GM19328 (cell line): ENCODE measurements at regions not wholly inside any gene's neighbourhood (a gene's known extent, or its start where the extent isn't known, plus 50 kb on each side); places are given as distances from the start of the nearest gene placed in this dataset.

Experiments
- ATAC-seq: cut with Tn5 transposase; IDR thresholded peaks from one replicate; pipeline ENCODE4 v1.9.1; 2021; ENCODE audit warnings: mild to moderate bottlenecking, moderate library complexity; ENCODE audit not compliant: unreplicated experiment

DNA sequence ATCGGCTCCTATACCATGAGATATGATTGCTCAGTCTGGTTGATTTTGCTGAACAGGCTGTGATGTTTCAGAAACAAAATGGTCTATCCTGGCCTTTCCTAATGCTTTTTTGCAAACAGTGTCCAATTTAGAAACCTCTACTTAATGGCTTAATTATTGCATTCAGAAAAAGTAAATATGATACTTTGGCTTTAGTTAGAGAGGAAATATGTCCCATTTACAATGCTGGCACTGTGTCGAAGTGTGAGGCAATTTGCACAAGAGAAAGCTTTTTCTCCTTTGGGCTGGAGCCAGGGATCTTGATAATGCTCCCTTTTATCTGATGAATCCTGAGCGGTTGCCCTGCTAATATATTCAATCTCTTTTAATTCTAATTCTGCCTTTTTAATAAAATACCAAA is 418.9 kb downstream of the EPHA4 start:
- ATAC-seq = no peak

DNA sequence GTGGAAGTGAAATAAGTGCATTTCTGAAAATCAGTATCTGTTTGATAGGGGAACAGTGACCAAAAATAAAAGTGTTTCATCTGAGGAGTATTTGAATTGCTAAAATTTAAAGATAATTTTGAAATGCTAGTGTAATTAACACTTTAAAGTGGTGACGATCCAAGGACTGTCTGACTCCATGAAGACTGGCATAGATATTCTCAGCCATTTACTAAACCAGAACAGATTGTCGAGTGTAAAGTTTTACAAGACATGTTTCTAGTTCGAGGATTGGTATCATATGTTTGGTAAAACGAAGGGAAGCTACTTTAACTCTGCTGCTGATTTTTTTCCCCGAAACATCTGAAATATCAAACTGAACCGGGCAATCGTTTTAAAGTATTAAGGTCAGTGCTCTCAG is 417.9 kb downstream of the EPHA4 start:
- no peak for ATAC-seq

DNA sequence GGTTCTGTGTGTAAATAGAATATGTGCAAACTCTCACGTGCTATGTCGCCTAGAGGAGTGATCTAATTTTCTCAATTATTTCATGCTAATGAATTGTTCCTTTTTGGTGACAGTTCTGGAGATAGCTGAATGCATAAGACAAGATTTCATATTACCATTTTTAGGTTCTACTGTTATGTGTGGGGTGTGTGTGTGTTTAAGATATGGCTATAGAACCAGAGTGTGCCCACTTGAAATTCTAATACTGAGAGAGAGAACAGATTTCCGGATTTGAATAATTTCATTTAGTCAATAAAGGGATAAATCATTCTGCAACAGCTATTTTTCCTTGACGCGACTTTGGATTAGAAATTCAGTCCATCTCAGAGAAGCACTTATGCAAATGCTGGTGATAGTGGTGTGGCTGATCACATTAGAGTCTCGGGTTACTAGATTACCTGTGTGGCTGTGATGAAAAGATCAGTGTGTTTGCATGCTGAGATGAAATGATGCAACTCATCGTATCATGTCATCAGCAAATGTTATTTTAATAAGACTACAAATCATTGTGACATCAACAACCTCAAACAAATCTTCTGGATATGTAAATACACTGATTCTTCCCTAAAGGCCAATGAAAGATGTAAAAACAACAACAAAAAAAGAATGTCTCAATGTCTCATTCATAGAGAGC is 415.9 kb downstream of the EPHA4 start:
- no peak for ATAC-seq

DNA sequence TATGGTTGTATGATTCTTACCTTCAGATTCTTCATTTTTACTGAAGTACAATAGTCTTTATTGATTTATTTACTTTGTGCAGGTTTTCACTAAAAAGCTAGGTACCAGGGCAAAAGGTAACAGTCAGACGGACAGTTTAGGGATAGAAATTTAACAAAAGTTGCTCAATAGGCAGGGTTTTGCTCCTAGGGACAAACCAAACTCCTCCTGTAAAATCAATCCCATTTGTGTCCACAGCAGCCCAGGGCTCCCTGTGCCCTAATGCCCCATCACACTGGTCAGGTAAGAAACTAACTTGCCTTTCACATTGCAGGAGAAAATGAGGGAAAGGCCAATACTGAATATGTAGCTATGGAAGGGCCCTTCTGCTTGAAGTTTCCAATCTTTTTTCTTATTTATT is 410.9 kb downstream of the EPHA4 start:
- no peak for ATAC-seq

DNA sequence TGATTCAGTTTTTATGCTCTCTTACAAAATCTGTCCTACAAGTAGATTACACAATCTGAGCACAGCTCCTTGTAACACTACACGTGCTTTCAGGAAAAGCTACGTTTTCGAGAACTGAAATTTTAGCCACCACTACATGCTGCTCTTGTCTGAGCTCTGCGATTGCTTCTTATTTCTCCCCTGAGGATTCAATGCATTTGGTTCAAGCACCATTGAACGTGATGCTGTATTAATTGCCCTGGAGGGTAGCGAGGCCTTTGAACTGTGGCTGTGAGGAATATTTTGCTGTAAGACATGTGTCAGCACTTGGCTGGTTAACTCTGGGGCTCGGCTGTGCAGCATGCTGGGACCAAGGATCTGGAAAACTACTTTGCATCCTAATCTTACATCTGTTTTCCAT is 405.8 kb downstream of the EPHA4 start:
- ATAC-seq = no peak

DNA sequence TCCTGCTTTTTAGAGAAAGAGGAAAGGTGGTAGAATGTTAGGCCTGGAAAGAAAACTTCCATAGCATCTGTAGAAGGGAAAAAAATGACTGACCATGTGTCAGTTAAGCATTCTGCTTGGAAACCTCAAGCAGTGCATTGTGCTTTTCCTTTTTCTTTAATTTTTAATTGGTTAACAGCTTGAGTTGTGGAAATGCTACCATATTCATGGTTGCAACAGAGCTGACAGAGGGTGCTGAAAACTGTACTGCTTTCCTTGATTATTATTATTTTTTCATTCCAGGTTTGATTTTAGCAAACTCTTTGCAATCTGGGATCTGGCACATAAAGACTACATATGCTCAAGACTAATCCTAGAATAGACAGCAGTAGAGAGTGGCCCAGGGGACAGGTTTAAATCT is 404.5 kb downstream of the EPHA4 start:
- ATAC-seq = no peak

DNA sequence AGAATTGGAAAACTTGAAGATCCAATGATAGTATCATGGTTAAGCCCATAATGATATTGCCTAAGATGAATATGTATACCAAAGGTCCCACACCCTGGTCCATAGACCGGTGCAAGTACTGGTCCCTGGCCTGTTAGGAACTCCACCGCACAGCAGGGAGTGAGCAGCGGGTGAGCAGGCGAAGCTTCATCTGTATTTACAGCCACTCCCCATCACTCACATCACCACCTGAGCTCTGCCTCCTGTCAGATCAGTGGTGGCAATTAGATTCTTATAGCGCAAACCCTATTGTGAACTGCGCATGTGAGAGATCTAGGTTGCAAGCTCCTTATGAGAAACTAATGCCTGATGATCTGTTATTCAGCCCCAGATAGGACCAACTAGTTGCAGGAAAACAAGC is 402.4 kb downstream of the EPHA4 start:
- no peak for ATAC-seq

DNA sequence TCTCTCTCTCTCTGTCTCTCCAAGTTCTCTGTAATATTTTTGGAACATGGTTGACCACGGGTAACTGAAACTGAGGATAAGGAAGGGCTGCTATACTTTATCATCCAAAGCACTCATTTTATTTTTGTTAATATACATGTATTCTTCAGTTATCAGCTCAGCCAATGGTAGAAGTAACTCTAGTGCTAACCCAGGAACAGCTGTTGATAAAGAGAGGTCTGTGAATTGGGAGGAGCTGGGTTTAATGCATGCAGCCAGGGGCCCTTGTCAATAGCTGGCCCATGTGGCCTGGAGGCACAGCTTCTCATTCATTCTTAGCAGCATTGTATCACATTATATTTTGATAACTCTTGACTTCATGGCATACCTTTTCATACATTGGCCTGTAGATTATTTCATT is 401.6 kb downstream of the EPHA4 start:
- ATAC-seq = no peak

DNA sequence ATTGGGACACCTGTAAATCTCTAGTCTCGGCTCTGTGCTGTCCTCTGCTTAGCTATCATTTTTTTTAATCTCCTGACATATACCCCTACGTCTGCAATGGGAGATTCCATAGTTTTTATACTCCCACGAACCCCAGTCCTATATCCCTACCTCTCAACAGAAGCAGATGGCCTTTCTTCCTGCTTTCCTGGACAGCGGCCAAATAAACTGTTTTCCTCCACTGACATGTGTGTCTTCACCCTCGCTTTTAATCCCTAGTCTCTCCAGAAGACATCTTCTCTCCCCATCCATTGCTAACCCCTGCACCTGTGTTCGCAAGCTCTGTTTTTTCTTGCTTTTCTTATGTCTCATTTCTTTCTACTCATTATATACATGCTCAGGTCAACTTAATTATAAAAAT is 395.4 kb downstream of the EPHA4 start:
- no peak for ATAC-seq

DNA sequence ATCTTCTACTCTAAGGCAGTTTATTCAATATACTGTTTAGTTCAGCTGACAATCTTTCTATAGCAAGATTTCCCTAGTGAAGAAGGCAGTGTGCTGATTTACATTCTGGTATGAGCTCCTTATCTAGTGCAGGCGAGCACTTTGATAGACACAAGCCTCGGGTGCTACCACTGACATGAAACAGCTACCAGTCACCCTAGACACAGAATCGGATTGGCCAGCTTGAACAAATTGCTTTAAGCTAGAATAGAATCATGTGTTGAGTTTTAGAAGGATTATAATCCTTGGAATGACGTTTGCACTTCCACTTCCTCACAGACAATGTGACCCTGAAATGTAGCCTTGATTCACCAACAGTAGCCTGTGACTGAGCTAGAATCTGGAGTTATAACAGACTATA is 394.0 kb downstream of the EPHA4 start:
- no peak for ATAC-seq

DNA sequence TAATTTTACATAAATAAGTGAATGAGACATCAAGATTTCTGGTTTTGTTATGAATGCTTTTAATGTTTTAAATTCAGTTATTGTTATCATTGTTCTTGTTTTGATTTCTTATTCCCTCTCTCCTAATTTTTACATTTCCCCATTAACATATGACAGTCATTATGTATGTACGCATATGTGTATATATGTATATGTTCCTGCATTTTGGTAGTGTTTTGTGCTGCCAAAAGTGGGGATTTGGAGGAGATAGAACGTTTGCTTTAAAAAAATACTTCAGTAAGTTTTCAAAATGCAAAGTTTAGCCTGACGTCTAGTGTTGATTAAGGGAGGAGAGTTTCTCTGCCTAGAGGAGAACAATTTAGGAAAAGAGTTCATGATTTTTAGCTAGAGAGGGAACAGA is 385.2 kb downstream of the EPHA4 start:
- no peak for ATAC-seq

DNA sequence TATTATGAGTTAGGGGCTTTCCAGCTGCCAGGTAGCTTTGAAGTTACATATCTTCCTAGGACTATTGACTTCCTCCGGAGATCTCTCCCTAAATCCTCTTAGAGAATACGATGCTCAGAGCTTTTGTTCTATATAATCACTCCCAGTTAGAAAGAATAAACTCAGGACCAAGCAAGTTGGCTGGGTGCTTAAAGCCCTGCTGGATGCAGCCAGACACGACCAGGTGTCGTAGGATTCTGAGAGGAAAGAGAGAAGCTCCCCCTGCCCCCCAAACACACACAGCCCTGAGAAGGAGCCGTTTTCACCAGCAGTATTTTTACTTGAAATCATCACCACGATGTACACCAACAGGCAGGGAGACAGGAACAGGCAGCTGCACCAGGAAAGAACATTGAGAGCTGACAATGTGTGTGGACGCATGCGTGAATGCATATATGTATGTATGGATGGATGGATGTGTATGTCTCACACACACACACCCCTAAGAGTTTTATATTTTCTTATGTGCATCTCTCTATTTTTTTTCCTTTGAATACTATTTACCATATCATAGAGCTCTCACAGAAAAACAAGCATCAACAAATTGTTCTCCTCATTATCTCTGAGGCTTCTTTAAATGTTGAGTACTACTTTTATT is 382.6 kb downstream of the EPHA4 start:
- ATAC-seq = no peak

DNA sequence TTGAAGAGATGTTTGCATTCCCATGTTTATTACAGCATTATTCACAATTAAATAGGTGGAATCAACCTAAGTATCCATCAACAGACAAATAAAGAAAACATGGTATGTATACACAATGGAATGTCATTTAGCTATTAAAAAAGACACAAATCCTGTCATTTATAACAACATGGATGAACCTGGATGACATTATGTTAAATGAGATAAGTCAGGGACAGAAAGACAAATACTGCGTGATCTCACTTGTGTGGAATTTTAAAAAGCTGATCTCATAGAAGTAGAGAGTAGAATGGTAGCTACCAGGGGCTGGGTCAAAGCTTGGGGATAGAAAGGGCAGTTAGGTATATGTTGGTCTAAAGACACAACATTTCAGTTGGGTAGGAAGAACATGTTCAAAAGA is 376.3 kb downstream of the EPHA4 start:
- ATAC-seq = no peak

DNA sequence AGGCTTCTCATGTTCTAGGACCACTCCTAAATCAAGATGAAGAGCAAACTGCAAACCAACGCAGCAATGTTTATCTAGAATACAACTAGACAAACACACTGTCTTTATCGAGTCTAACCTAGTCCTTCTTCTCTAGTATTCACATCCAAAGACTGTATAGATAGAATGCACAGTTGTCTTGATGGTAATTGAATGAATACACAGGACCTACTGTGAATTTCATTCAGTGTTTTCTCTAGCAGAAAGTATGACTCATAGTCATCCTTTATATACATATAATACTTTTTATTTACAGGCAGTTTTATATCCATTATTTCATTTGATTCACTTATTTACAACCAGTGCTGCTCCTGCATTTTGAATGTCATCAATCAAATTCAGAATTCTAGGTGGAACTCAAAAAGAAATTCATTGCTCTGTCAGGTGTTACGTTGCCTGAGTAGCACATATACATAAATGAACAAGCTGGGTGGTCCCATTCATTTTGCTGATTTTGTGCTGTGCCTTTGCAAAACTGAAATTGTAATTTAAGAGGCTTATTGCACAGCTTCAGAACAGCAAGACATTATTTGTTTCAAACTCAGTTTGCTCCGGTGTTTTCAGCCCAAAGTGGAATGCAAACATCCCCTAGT is 374.8 kb downstream of the EPHA4 start:
- no peak for ATAC-seq

DNA sequence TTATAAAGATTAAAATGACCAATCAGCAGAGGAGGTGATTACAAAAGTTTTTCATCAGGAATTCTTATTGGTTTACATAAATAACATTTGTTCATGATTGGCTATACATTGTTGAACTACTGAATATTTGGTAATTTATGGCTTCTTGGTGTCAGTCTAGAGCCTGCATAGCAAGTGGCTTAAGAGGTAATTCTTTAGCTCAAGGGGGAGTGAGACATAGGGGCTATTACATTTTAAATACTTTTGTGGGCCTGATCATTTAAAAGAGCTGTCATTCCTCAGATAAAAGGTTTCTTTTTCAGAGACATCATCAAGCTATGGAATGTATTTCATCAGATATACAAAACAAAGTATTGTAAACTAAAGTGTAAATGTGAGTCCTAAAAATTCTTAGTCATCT is 373.8 kb downstream of the EPHA4 start:
- no peak for ATAC-seq

DNA sequence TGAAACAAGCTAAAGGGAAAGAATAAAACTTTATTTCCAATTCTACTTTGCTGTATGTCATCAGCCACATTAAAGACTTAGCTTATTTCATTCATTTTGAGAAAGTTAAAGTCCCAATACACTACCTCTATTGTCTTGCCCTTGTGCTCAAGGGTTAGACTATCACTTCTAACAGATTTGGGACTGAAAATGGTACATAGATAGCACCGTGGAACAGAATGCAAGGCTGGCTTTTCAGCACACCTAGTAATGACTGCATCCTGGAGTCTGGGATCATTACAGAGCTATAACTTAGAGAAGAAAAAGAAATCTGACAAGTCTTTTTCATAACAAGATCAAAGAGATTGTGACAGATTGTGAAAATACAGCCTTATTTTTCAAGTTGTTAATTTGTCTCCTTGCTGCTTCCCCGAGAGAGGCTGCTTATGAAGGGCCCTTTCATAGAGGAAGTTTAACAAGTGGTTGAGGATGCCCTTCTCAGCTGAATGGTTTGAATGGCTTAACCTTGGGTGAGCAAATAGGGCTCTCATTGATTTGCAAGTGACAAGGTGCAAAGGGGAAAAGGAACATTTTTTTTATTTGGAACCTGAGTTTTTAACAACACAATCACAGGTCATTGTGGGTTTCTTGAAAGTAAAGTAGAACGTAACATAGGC is 371.8 kb downstream of the EPHA4 start:
- no peak for ATAC-seq

DNA sequence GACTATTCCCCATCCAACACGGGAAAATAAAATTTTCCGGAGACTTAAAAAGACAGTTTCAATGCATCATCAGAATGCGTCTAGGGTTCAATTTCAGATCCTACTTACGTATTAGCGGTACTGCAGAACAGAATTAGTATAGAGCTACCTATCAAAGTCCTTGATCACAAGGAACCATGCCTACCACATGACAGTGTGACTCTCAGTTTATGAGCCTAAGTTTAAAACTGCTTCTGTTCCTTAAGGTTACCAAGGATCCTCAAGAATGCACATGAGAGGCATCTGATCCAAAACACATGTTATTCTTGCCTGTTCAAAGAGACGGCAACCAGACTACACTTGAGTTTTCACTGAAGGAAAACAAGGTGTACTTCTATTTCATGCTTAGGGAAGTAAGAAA is 369.7 kb downstream of the EPHA4 start:
- no peak for ATAC-seq

DNA sequence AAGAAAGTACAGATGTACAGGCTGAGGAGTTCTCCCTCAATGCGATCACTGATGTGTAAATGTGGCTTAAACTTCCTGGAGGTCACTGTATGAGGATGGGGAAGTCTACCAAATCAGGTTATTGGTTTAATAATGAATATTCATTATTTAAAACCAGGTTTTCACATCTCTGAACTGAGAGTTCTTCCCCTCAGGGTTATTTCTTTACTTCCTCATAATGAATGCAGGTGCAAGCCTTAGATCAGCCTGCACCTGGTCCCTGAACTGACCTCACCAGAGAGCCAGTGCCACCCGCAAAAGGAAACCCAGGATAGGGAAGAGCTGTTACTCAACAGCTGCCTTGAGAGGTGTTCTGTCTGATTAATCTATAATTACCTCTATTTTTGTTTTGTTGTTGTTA is 369.0 kb downstream of the EPHA4 start:
- peak; percentile 78 for ATAC-seq

DNA sequence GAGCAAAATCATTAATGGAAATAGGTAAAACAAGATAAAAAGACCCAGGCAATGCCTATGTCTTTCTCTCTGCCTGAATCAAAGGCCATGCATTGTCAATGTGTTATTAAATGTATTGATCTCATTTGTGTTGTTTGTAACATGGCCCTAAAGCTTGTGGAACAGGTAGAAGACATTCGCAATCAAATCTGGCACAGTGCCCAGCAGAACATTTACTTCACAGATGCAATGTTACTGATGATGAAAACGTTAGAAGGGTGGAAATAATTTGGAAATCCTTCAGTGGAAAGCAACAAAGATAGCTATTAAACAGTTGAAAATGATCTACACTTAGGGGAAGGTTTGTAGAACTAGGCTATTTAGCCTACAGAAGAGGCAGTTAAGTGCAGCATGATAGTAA is 368.2 kb downstream of the EPHA4 start:
- no peak for ATAC-seq

DNA sequence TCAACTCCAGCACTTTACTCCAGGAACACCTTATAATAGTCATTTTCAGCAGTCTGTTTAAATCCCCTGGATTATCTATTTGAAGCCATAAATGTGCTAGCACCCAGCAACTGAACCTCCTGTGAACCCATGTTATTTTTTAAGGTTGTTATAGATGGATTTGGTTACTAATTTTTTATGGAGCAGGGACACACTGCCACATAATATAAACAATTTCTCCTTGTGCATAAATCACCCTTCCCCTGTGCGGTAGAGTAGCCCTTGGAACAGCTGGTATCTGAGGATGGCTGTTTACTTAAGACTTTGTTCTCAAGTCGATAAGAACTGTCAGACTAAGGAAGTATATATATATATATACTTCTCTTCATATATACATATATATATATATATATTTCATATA is 367.4 kb downstream of the EPHA4 start:
- ATAC-seq = no peak

DNA sequence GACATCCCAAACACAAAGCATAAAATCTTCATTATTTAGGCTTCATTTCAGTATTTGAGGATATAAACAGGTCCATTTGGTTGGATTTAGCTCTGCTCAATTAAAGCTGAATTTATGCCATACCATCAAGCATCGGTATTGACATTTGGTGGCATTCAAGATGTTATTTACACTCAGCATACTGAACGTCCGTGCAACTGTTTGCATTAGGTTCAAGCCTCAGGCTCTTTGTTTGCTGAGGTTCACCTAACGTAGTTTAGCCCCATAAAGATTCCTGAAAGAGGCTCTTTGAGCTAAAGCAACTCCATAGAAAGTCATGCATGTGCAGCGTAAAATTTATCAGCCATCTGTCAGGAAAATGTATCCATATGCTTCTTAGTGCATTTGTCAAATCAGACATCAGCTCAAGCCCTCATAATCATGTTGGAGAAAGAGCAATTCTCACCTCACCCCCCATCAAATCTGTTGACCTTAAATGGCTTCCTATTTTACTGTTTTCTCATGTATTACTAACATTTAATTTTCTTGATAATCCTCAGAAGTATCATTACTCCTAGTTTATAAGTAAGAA is 366.9 kb downstream of the EPHA4 start:
- no peak for ATAC-seq

DNA sequence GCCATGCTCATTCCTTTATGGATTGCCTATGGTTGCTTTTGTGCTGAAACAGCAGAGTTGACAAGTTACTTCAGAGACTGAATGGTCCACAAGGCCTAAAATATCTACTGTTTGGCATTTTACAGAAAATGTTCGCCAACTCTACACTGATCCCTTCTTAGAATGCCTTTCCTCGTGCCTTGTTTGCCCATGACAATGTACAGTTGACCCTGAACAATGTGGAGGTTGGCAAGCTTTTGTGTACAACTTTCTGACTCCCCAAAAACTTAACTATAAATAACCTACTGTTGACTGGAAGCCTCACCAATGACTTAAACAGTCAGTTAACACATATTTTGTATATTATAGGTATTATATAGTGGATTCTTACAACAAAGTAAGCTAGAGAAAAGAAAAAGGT is 361.4 kb downstream of the EPHA4 start:
- no peak for ATAC-seq
